ENCODE measurements at regions not wholly inside any gene's neighbourhood (a gene's known extent, or its start where the extent isn't known, plus 50 kb on each side); places are given as distances from the start of the nearest gene placed in this dataset.

GRCh38 chr5:99133921-99134320 lies 205.1 kb upstream of the CHD1 start:
- ChIA-PET POLR2A (ENCODE audit: partially characterized antibody) (no interaction called here), CTCF (ENCODE audit: partially characterized antibody) (no interaction called here)
- Histone ChIP-seq H3K9me3 (ENCODE audit: control insufficient read depth in 1 of 2, low read length in 2 of 2) (no peaks in the 10 kb centered on the region), H3K27ac (ENCODE audit: low read depth, low read length) (no peak overlapping the region), H3K27me3 (ENCODE audit: insufficient read depth, low read length) (no peaks in the 10 kb centered on the region), H3K4me3 (ENCODE audit: low read length in 2 of 2) (no peak overlapping the region), H3K4me1 (ENCODE audit: insufficient read depth, low read length) (no peaks in the 10 kb centered on the region), H3K36me3 (ENCODE audit: insufficient read depth, low read length) (no peaks in the 10 kb centered on the region)
- Mint-ChIP-seq H3K27ac (no peak overlapping the region), H3K36me3 (no peaks in the 10 kb centered on the region), H3K4me3 (no peak overlapping the region), H3K27me3 (peaks cover 5 to 12% of the 10 kb centered on the region in 2 donors), H3K9me3 (no peaks in the 10 kb centered on the region), H3K4me1 (peaks cover 0 to 1% (median 0%) of the 10 kb centered on the region in 4 donors)
- no peak for DNase-seq
- intact Hi-C loops (cut with micrococcal nuclease): no loop called here

GRCh38 chr5:99129768-99130501 lies 201.1 kb upstream of the CHD1 start:
- no peaks in the 10 kb centered on the region for H3K4me1 ChIP-seq (ENCODE audit: insufficient read depth, low read length)
- H3K9me3 ChIP-seq (ENCODE audit: control insufficient read depth in 1 of 2, low read length in 2 of 2): no peaks in the 10 kb centered on the region
- H3K27ac ChIP-seq (ENCODE audit: low read depth, low read length): no peak overlapping the region
- no peaks in the 10 kb centered on the region for H3K36me3 Mint-ChIP-seq
- H3K27me3 Mint-ChIP-seq: peaks cover 2 to 5% of the 10 kb centered on the region in 2 donors
- H3K9me3 Mint-ChIP-seq: peaks cover 0 to 2% (median 0%) of the 10 kb centered on the region in 8 donors
- H3K4me3 ChIP-seq (ENCODE audit: low read length in 2 of 2): no peak overlapping the region
- CTCF ChIA-PET (ENCODE audit: partially characterized antibody): no interaction called here
- peaks cover 0 to 1% (median 0%) of the 10 kb centered on the region in 4 donors for H3K4me1 Mint-ChIP-seq
- H3K27ac Mint-ChIP-seq: no peak overlapping the region
- intact Hi-C loops (cut with micrococcal nuclease): no loop called here
- no peaks in the 10 kb centered on the region for H3K27me3 ChIP-seq (ENCODE audit: insufficient read depth, low read length)
- no peak overlapping the region for H3K4me3 Mint-ChIP-seq
- no peaks in the 10 kb centered on the region for H3K36me3 ChIP-seq (ENCODE audit: insufficient read depth, low read length)
- no peak for DNase-seq
- POLR2A ChIA-PET (ENCODE audit: partially characterized antibody): no interaction called here

- ChIA-PET POLR2A (ENCODE audit: partially characterized antibody) (no interaction called here), CTCF (ENCODE audit: partially characterized antibody) (no interaction called here)
- H3K27ac Mint-ChIP-seq: no peak overlapping the region
- peaks cover 0 to 3% (median 0%) of the 10 kb centered on the region in 8 donors for H3K9me3 Mint-ChIP-seq
- peaks cover 3 to 7% of the 10 kb centered on the region in 2 donors for H3K27me3 Mint-ChIP-seq
- H3K4me3 Mint-ChIP-seq: no peak overlapping the region
- intact Hi-C loops (cut with micrococcal nuclease): no loop called here
- Histone ChIP-seq H3K9me3 (ENCODE audit: control insufficient read depth in 1 of 2, low read length in 2 of 2) (no peaks in the 10 kb centered on the region), H3K4me1 (ENCODE audit: insufficient read depth, low read length) (no peaks in the 10 kb centered on the region), H3K4me3 (ENCODE audit: low read length in 2 of 2) (no peak overlapping the region), H3K27me3 (ENCODE audit: insufficient read depth, low read length) (no peaks in the 10 kb centered on the region), H3K36me3 (ENCODE audit: insufficient read depth, low read length) (no peaks in the 10 kb centered on the region), H3K27ac (ENCODE audit: low read depth, low read length) (no peak overlapping the region)
- DNase-seq: no peak
- H3K4me1 Mint-ChIP-seq: no peaks in the 10 kb centered on the region
- H3K36me3 Mint-ChIP-seq: no peaks in the 10 kb centered on the region
Observed at GRCh38 chr5:99122976-99123375, 194.2 kb upstream of the CHD1 start.

GRCh38 chr5:99119326-99119725 lies 190.5 kb upstream of the CHD1 start:
- intact Hi-C loops (cut with micrococcal nuclease): no loop called here
- H3K9me3 Mint-ChIP-seq: peaks cover 0 to 2% (median 0%) of the 10 kb centered on the region in 8 donors
- Histone ChIP-seq H3K27me3 (ENCODE audit: insufficient read depth, low read length) (no peaks in the 10 kb centered on the region), H3K9me3 (ENCODE audit: control insufficient read depth in 1 of 2, low read length in 2 of 2) (no peaks in the 10 kb centered on the region), H3K4me1 (ENCODE audit: insufficient read depth, low read length) (no peaks in the 10 kb centered on the region), H3K4me3 (ENCODE audit: low read length in 2 of 2) (no peak overlapping the region), H3K36me3 (ENCODE audit: insufficient read depth, low read length) (no peaks in the 10 kb centered on the region), H3K27ac (ENCODE audit: low read depth, low read length) (no peak overlapping the region)
- peaks cover 2 to 5% of the 10 kb centered on the region in 2 donors for H3K27me3 Mint-ChIP-seq
- no peak for DNase-seq
- H3K4me3 Mint-ChIP-seq: no peak overlapping the region
- ChIA-PET CTCF (ENCODE audit: partially characterized antibody) (no interaction called here), POLR2A (ENCODE audit: partially characterized antibody) (no interaction called here)
- H3K27ac Mint-ChIP-seq: no peak overlapping the region
- H3K36me3 Mint-ChIP-seq: no peaks in the 10 kb centered on the region
- H3K4me1 Mint-ChIP-seq: no peaks in the 10 kb centered on the region

- Histone ChIP-seq H3K4me1 (ENCODE audit: insufficient read depth, low read length) (no peaks in the 10 kb centered on the region), H3K36me3 (ENCODE audit: insufficient read depth, low read length) (no peaks in the 10 kb centered on the region), H3K27ac (ENCODE audit: low read depth, low read length) (no peak overlapping the region), H3K27me3 (ENCODE audit: insufficient read depth, low read length) (no peaks in the 10 kb centered on the region), H3K9me3 (ENCODE audit: control insufficient read depth in 1 of 2, low read length in 2 of 2) (no peaks in the 10 kb centered on the region), H3K4me3 (ENCODE audit: low read length in 2 of 2) (no peak overlapping the region)
- no peaks in the 10 kb centered on the region for H3K36me3 Mint-ChIP-seq
- H3K27ac Mint-ChIP-seq: no peak overlapping the region
- peaks cover 0 to 2% (median 0%) of the 10 kb centered on the region in 8 donors for H3K9me3 Mint-ChIP-seq
- no peak overlapping the region for H3K4me3 Mint-ChIP-seq
- CTCF ChIA-PET (ENCODE audit: partially characterized antibody): no interaction called here
- DNase-seq: no peak
- H3K4me1 Mint-ChIP-seq: no peaks in the 10 kb centered on the region
- POLR2A ChIA-PET (ENCODE audit: partially characterized antibody): no interaction called here
- intact Hi-C loops (cut with micrococcal nuclease): no loop called here
- H3K27me3 Mint-ChIP-seq: peaks cover 3 to 8% of the 10 kb centered on the region in 2 donors
Observed at GRCh38 chr5:99116526-99116925, 187.7 kb upstream of the CHD1 start.

GRCh38 chr5:99109894-99110293 lies 181.1 kb upstream of the CHD1 start:
- intact Hi-C loops (cut with micrococcal nuclease): no loop called here
- H3K4me3 ChIP-seq (ENCODE audit: low read length in 2 of 2): no peak overlapping the region
- CTCF ChIA-PET (ENCODE audit: partially characterized antibody): no interaction called here
- Mint-ChIP-seq H3K27ac (no peak overlapping the region), H3K4me3 (no peak overlapping the region), H3K9me3 (no peaks in the 10 kb centered on the region), H3K36me3 (no peaks in the 10 kb centered on the region), H3K4me1 (no peaks in the 10 kb centered on the region), H3K27me3 (peaks cover 8 to 10% of the 10 kb centered on the region in 2 donors)
- H3K27me3 ChIP-seq (ENCODE audit: insufficient read depth, low read length): no peaks in the 10 kb centered on the region
- POLR2A ChIA-PET (ENCODE audit: partially characterized antibody): no interaction called here
- no peaks in the 10 kb centered on the region for H3K36me3 ChIP-seq (ENCODE audit: insufficient read depth, low read length)
- no peaks in the 10 kb centered on the region for H3K4me1 ChIP-seq (ENCODE audit: insufficient read depth, low read length)
- no peak for DNase-seq
- H3K9me3 ChIP-seq (ENCODE audit: control insufficient read depth in 1 of 2, low read length in 2 of 2): no peaks in the 10 kb centered on the region
- H3K27ac ChIP-seq (ENCODE audit: low read depth, low read length): no peak overlapping the region

- Histone ChIP-seq H3K36me3 (ENCODE audit: insufficient read depth, low read length) (no peaks in the 10 kb centered on the region), H3K9me3 (ENCODE audit: control insufficient read depth in 1 of 2, low read length in 2 of 2) (no peaks in the 10 kb centered on the region), H3K4me3 (ENCODE audit: low read length in 2 of 2) (no peak overlapping the region), H3K27me3 (ENCODE audit: insufficient read depth, low read length) (no peaks in the 10 kb centered on the region), H3K4me1 (ENCODE audit: insufficient read depth, low read length) (no peaks in the 10 kb centered on the region), H3K27ac (ENCODE audit: low read depth, low read length) (no peak overlapping the region)
- DNase-seq: no peak
- H3K4me1 Mint-ChIP-seq: peaks cover 0 to 1% (median under 1%) of the 10 kb centered on the region in 4 donors
- H3K27ac Mint-ChIP-seq: no peak overlapping the region
- POLR2A ChIA-PET (ENCODE audit: partially characterized antibody): no interaction called here
- intact Hi-C loops (cut with micrococcal nuclease): loop anchor here (2.0 kb wide), 1 partner anchor 1940 kb away; no protein-coding TSS in a partner anchor
- no peaks in the 10 kb centered on the region for H3K9me3 Mint-ChIP-seq
- no peak overlapping the region for H3K4me3 Mint-ChIP-seq
- CTCF ChIA-PET (ENCODE audit: partially characterized antibody): interaction anchor here (0.7 to 1.4 kb wide), 9 partner anchors 8 to 623 kb away, joined by 3 to 5 read pairs (median 4); no protein-coding TSS in a partner anchor
- peaks cover 3 to 5% of the 10 kb centered on the region in 2 donors for H3K27me3 Mint-ChIP-seq
- H3K36me3 Mint-ChIP-seq: no peaks in the 10 kb centered on the region
Observed at GRCh38 chr5:99105216-99105615, 176.4 kb upstream of the CHD1 start.
